22Rv1 (cell line): ENCODE measurements at regions not wholly inside any gene's neighbourhood (a gene's known extent, or its start where the extent isn't known, plus 50 kb on each side); places are given as distances from the start of the nearest gene placed in this dataset.

ENCODE experiments used
- CTCF ChIP-seq: fragments of 450-650 bp; IDR thresholded peaks from 2 replicates; pipeline ENCODE4 v1.5.1; 2017; ENCODE audit warnings: mild to moderate bottlenecking
- ZFX ChIP-seq: fragments of 450-650 bp; IDR thresholded peaks from 2 replicates; pipeline ENCODE4 v1.6.1; 2017; ENCODE audit warnings: antibody characterized with exemption, borderline replicate concordance

- no peak for TF ChIP-seq CTCF
- TF ChIP-seq ZFX = no peak
These were observed 122.9 kb upstream of the NAV2 start for GRCh38 chr11:19589567-19590260.
